ENCODE measurements at regions not wholly inside any gene's neighbourhood (a gene's known extent, or its start where the extent isn't known, plus 50 kb on each side); places are given as distances from the start of the nearest gene placed in this dataset.

DNA sequence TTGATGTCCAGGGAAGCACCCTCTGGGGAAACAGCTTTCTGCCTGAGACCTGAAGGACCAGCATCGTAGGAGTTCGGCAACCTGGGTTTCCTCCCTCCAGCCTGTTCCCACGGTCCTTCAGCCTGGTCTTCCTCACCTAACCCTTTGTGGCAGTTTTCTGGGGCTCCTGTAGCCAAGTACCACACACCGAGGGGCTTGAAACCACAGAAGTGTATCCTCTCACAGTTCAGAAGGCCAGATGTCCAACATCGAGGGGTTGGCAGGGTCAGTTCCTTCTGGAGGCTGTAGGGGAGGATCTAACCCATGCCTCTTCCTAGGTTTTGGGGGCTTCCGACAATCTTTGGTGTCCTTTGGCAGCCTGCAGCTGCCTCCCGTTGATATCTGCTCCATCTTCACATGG, 381.0 kb upstream of the TNRC6C start:
- no peak overlapping the region for H3K4me3 ChIP-seq
- H3K27me3 ChIP-seq = no peaks in the 10 kb centered on the region
- no peaks in the 10 kb centered on the region for H3K9me3 ChIP-seq
- no peaks in the 10 kb centered on the region for H3K36me3 ChIP-seq
- WGBS, 2 donors = 67 to 81% methylated on average over 5 to 7 of the region's 7 CpGs
- H3K27ac ChIP-seq = no peak overlapping the region
- no peak for TF ChIP-seq POLR2A (IDR thresholded peaks at IDR 0.05)
- no peak for TF ChIP-seq EP300 (IDR thresholded peaks at IDR 0.05)
- TF ChIP-seq, protein P1, sequence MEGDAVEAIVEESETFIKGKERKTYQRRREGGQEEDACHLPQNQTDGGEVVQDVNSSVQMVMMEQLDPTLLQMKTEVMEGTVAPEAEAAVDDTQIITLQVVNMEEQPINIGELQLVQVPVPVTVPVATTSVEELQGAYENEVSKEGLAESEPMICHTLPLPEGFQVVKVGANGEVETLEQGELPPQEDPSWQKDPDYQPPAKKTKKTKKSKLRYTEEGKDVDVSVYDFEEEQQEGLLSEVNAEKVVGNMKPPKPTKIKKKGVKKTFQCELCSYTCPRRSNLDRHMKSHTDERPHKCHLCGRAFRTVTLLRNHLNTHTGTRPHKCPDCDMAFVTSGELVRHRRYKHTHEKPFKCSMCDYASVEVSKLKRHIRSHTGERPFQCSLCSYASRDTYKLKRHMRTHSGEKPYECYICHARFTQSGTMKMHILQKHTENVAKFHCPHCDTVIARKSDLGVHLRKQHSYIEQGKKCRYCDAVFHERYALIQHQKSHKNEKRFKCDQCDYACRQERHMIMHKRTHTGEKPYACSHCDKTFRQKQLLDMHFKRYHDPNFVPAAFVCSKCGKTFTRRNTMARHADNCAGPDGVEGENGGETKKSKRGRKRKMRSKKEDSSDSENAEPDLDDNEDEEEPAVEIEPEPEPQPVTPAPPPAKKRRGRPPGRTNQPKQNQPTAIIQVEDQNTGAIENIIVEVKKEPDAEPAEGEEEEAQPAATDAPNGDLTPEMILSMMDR (IDR thresholded peaks at IDR 0.05) = no peak
- no peak for TF ChIP-seq POLR2AphosphoS5 (IDR thresholded peaks at IDR 0.05)
- DNase-seq (no peak), ATAC-seq (ENCODE audit: low FRiP score in 2 of 2) (no peak)
- no peaks in the 10 kb centered on the region for H3K4me1 ChIP-seq

DNA sequence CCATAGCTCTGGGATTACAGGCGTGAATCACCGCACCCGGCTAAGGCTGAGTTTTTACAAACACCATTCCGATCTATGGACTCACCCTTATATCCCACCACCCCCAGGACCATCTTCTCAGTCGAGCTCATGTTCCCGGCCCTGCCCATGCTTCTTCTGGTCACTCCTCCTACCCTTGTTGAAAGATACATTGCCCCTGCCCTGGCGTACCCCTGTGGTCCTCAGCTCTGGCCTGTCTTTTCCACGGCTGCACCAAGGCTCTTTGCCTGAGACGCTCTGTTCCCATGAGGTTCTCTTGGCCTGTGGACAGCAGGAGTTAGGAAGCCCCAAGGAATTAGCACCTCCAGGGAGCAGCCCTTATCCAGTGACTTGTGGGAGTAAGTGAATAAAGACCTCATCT, 379.4 kb upstream of the TNRC6C start:
- Histone ChIP-seq H3K27ac (no peak overlapping the region), H3K9me3 (no peaks in the 10 kb centered on the region), H3K36me3 (no peaks in the 10 kb centered on the region), H3K27me3 (no peaks in the 10 kb centered on the region), H3K4me3 (no peak overlapping the region), H3K4me1 (no peaks in the 10 kb centered on the region)
- WGBS, 2 donors = 90 to 91% methylated on average over 9 of the region's 9 CpGs
- peak in 1 of 2 donors; percentile 10 for DNase-seq
- TF ChIP-seq POLR2A (IDR thresholded peaks at IDR 0.05) (no peak), EP300 (IDR thresholded peaks at IDR 0.05) (no peak), POLR2AphosphoS5 (IDR thresholded peaks at IDR 0.05) (no peak)
- TF ChIP-seq, protein P1 (IDR thresholded peaks at IDR 0.05) = no peak
- ATAC-seq (ENCODE audit: low FRiP score in 2 of 2) = peak in 1 of 2 donors; percentile 16

DNA sequence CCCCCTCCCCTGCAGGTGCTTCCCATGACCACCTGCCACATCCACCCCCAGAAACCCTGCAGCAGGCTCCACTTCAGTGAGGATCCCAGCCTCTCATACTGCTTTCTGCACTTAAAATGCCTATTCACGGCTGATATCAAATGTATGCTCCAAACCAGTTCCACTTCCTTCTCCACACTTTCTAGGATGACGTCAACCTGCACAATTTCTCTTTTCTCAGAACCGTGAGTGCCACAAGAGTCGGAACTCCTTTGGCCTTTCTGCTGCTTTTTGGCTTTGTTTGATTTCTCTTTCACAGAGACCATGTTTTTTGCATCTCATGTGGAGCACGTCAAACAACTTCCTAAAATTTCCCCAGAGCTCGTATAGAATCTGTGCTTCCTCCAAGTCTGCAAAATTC, 378.8 kb upstream of the TNRC6C start:
- Histone ChIP-seq H3K27me3 (no peaks in the 10 kb centered on the region), H3K27ac (no peak overlapping the region), H3K4me3 (no peak overlapping the region), H3K4me1 (no peaks in the 10 kb centered on the region), H3K9me3 (no peaks in the 10 kb centered on the region), H3K36me3 (no peaks in the 10 kb centered on the region)
- peak in 1 of 2 donors; percentile 19 for DNase-seq
- TF ChIP-seq POLR2A (IDR thresholded peaks at IDR 0.05) (no peak), EP300 (IDR thresholded peaks at IDR 0.05) (no peak)
- TF ChIP-seq, protein P1 (IDR thresholded peaks at IDR 0.05) = no peak
- peak in 1 of 2 donors; percentile 82 for ATAC-seq (ENCODE audit: low FRiP score in 2 of 2)
- WGBS, 2 donors = 34 to 47% methylated on average over 6 of the region's 6 CpGs

DNA sequence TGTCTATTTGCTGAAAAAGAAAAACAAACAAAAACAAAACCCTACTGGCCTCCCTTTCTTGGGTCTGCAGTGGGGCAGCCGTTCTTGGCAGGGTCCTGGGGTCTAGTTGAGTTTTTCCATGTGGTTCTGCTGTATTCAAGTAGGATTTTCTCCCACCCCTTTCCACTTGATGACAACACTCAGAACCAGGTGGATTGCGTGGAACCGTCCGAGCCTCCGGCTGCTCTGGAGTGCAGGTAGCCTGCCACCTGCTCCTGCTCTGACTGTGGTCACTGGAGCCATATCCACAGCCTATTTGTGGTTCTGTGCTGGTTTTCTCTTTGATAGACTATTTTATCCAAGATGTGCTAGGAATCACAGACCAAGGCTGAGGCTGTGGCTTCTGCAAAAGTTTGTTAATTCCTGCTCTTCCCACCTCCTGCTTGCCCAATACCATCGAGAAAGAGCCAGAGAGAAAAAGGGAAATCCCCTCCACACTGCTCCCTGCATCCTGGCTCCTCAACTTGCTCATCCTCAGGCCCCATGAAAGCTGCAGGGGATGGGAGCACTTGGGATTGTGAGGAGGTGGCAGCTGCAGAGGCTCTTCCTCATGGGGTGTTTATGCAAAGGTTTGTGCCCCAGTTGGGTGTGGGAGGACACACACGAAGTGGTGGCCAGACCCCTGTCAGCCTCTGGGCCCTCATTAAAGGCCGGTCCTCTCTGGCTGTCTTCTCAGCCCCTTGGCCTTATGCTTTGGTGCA, 377.8 kb upstream of the TNRC6C start:
- H3K27me3 ChIP-seq = no peaks in the 10 kb centered on the region
- DNase-seq (peak in 1 of 2 donors; percentile 10), ATAC-seq (ENCODE audit: low FRiP score in 2 of 2) (no peak)
- H3K27ac ChIP-seq = no peak overlapping the region
- H3K4me3 ChIP-seq = no peak overlapping the region
- no peaks in the 10 kb centered on the region for H3K4me1 ChIP-seq
- WGBS, 2 donors = 70 to 71% methylated on average over 8 of the region's 8 CpGs
- H3K9me3 ChIP-seq = no peaks in the 10 kb centered on the region
- TF ChIP-seq, protein P1 (IDR thresholded peaks at IDR 0.05) = no peak
- TF ChIP-seq POLR2AphosphoS5 (IDR thresholded peaks at IDR 0.05) (no peak), POLR2A (IDR thresholded peaks at IDR 0.05) (no peak), EP300 (IDR thresholded peaks at IDR 0.05) (no peak)
- no peaks in the 10 kb centered on the region for H3K36me3 ChIP-seq

DNA sequence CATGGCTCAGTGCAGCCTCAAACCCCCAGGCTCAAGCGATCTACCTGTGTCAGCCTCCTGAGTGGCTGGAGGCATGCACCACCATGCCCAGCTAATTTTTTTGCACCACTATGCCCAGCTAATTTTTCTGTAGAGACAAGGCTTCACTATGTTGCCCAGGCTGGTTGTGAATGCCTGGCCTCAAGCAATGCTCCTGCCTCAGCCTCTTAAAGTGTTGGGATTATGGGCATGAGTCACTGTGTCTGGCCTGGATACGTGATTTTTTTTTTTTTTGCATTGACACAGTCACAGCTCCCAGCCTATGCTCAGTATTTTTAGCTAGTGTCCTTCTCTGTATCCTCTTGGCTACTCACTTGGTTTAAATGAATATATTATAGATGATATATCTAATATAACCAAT, 377.0 kb upstream of the TNRC6C start:
- Histone ChIP-seq H3K36me3 (no peaks in the 10 kb centered on the region), H3K9me3 (no peaks in the 10 kb centered on the region), H3K27ac (no peak overlapping the region), H3K4me1 (no peaks in the 10 kb centered on the region), H3K27me3 (no peaks in the 10 kb centered on the region), H3K4me3 (no peak overlapping the region)
- 82 to 89% methylated on average over 2 of the region's 2 CpGs for WGBS, 2 donors
- DNase-seq (peak in 1 of 2 donors; percentile 7), ATAC-seq (ENCODE audit: low FRiP score in 2 of 2) (no peak)
- TF ChIP-seq, protein P1 (IDR thresholded peaks at IDR 0.05) = no peak
- TF ChIP-seq EP300 (IDR thresholded peaks at IDR 0.05) (no peak), POLR2AphosphoS5 (IDR thresholded peaks at IDR 0.05) (no peak), POLR2A (IDR thresholded peaks at IDR 0.05) (no peak)

All from upper lobe of left lung (tissue), 6 donors.